ENCODE measurements at regions not wholly inside any gene's neighbourhood (a gene's known extent, or its start where the extent isn't known, plus 50 kb on each side); places are given as distances from the start of the nearest gene placed in this dataset.

DNA sequence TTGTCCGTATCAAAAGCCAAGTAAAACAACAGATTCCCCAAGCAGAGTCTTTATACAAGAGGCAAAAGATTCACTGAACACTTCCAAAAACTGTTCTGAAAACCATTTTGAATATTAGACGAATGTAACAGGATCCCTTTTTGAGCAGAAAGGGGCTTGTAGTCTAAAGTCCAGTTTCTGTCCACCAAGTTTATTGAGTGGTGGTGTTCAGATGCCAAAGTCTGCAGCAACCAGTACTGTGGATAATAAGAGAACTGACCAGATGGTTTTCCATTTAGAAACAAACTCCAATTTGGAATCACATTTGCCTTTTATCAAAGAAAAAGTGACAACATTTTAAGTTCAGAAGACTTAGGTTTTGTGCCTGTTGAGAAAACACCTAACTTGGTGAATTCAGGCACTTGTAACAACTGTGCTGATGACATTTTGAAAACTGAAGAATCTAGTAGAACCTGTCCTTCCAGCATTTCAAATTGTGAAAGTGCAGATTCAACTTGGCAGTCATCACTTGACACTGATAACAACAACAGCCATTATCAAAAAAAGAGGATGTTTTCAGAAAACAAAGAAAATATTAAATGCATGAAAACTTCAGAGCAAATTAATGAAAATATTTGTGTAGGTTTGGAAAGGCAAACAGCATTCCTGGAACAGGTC, 217.1 kb downstream of the CSNK2A3 start:
- H4K20me1 ChIP-seq (ENCODE audit: insufficient read depth, low read length): no peaks in the 10 kb centered on the region
- no peak overlapping the region for H3K4me2 ChIP-seq (ENCODE audit: insufficient read depth, low read length)
- TF ChIP-seq, protein P1, sequence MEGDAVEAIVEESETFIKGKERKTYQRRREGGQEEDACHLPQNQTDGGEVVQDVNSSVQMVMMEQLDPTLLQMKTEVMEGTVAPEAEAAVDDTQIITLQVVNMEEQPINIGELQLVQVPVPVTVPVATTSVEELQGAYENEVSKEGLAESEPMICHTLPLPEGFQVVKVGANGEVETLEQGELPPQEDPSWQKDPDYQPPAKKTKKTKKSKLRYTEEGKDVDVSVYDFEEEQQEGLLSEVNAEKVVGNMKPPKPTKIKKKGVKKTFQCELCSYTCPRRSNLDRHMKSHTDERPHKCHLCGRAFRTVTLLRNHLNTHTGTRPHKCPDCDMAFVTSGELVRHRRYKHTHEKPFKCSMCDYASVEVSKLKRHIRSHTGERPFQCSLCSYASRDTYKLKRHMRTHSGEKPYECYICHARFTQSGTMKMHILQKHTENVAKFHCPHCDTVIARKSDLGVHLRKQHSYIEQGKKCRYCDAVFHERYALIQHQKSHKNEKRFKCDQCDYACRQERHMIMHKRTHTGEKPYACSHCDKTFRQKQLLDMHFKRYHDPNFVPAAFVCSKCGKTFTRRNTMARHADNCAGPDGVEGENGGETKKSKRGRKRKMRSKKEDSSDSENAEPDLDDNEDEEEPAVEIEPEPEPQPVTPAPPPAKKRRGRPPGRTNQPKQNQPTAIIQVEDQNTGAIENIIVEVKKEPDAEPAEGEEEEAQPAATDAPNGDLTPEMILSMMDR (IDR thresholded peaks at IDR 0.05; ENCODE audit: extremely low read depth, low read depth, low read length): no peak
- H3K4me3 ChIP-seq (ENCODE audit: insufficient read depth, low read length): no peak overlapping the region
- H3K4me1 ChIP-seq (ENCODE audit: insufficient read depth, low read length): no peaks in the 10 kb centered on the region
- no peak for DNase-seq (ENCODE audit: insufficient read length, low spot score, missing footprints)
- H3K79me2 ChIP-seq (ENCODE audit: insufficient read depth, low read length): no peaks in the 10 kb centered on the region
- H3K27me3 ChIP-seq (ENCODE audit: insufficient read depth, low read length): peaks cover 10% of the 10 kb centered on the region
- H3K9me3 ChIP-seq (ENCODE audit: low read depth, low read length): no peaks in the 10 kb centered on the region
- H2AFZ ChIP-seq (ENCODE audit: low read length): no peak overlapping the region
- no peak overlapping the region for H3K27ac ChIP-seq (ENCODE audit: low read depth, low read length)
- no peaks in the 10 kb centered on the region for H3K36me3 ChIP-seq (ENCODE audit: insufficient read depth, low read length)

GRCh38 chr11:11129118-11129517, 223.9 kb downstream of the CSNK2A3 start:
- DNase-seq (ENCODE audit: insufficient read length, low spot score, missing footprints): no peak
- H4K20me1 ChIP-seq (ENCODE audit: insufficient read depth, low read length): no peaks in the 10 kb centered on the region
- H3K4me3 ChIP-seq (ENCODE audit: insufficient read depth, low read length): no peak overlapping the region
- H3K4me1 ChIP-seq (ENCODE audit: insufficient read depth, low read length): no peaks in the 10 kb centered on the region
- peaks cover 34% of the 10 kb centered on the region for H3K27me3 ChIP-seq (ENCODE audit: insufficient read depth, low read length)
- H3K4me2 ChIP-seq (ENCODE audit: insufficient read depth, low read length): no peak overlapping the region
- H3K27ac ChIP-seq (ENCODE audit: low read depth, low read length): no peak overlapping the region
- no peaks in the 10 kb centered on the region for H3K79me2 ChIP-seq (ENCODE audit: insufficient read depth, low read length)
- H3K36me3 ChIP-seq (ENCODE audit: insufficient read depth, low read length): no peaks in the 10 kb centered on the region
- TF ChIP-seq, protein P1 (IDR thresholded peaks at IDR 0.05; ENCODE audit: extremely low read depth, low read depth, low read length): no peak
- no peaks in the 10 kb centered on the region for H3K9me3 ChIP-seq (ENCODE audit: low read depth, low read length)
- no peak overlapping the region for H2AFZ ChIP-seq (ENCODE audit: low read length)

DNA sequence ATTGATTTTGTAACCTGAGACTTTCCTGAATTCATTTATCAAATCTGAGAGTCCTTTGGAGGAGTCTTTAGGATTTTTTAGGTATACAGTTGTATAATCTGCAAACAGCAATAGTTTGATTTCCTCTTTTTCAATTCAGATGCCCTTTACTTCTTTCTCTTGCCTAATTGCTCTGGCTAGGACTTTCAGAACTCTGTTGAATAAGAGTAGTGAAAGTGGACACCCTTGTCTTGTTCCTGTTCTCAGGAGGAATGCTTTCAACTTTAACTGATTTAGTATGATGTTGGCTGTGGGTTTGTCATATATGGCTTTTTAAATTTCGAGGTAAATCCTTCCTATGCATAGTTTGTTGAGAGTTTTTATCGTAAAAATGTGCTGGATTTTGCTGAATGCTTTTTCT, 227.4 kb downstream of the CSNK2A3 start:
- H3K4me3 ChIP-seq (ENCODE audit: insufficient read depth, low read length): no peak overlapping the region
- H3K79me2 ChIP-seq (ENCODE audit: insufficient read depth, low read length): no peaks in the 10 kb centered on the region
- H3K36me3 ChIP-seq (ENCODE audit: insufficient read depth, low read length): no peaks in the 10 kb centered on the region
- no peak overlapping the region for H3K27ac ChIP-seq (ENCODE audit: low read depth, low read length)
- no peaks in the 10 kb centered on the region for H3K4me1 ChIP-seq (ENCODE audit: insufficient read depth, low read length)
- DNase-seq (ENCODE audit: insufficient read length, low spot score, missing footprints): no peak
- no peak overlapping the region for H2AFZ ChIP-seq (ENCODE audit: low read length)
- no peak overlapping the region for H3K4me2 ChIP-seq (ENCODE audit: insufficient read depth, low read length)
- H3K9me3 ChIP-seq (ENCODE audit: low read depth, low read length): no peaks in the 10 kb centered on the region
- TF ChIP-seq, protein P1 (IDR thresholded peaks at IDR 0.05; ENCODE audit: extremely low read depth, low read depth, low read length): no peak
- peaks cover 32% of the 10 kb centered on the region for H3K27me3 ChIP-seq (ENCODE audit: insufficient read depth, low read length)
- no peaks in the 10 kb centered on the region for H4K20me1 ChIP-seq (ENCODE audit: insufficient read depth, low read length)

DNA sequence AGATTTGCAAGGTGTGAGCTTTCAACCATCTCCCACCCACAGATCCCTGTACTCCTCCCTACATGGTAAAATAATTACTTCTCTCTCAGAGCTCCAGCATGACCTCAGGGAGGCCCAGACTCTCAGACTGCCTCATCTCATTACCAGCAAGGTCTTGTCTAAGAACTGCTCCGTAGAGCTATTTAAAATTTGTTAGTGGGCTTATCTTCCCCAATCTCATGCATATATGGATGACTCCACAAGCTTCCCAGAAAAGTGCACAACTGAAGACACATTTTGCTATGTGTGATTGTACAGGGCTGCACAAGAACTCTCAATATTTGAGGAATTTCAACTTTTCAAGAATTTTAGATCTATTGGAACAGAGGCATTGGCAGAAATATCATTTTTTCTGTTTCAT, 230.3 kb downstream of the CSNK2A3 start:
- Histone ChIP-seq H2AFZ (ENCODE audit: low read length) (no peak overlapping the region), H3K27me3 (ENCODE audit: insufficient read depth, low read length) (peaks cover 27% of the 10 kb centered on the region), H3K36me3 (ENCODE audit: insufficient read depth, low read length) (no peaks in the 10 kb centered on the region), H3K4me2 (ENCODE audit: insufficient read depth, low read length) (no peak overlapping the region), H4K20me1 (ENCODE audit: insufficient read depth, low read length) (no peaks in the 10 kb centered on the region), H3K27ac (ENCODE audit: low read depth, low read length) (no peak overlapping the region), H3K79me2 (ENCODE audit: insufficient read depth, low read length) (no peaks in the 10 kb centered on the region), H3K4me3 (ENCODE audit: insufficient read depth, low read length) (no peak overlapping the region), H3K9me3 (ENCODE audit: low read depth, low read length) (no peaks in the 10 kb centered on the region), H3K4me1 (ENCODE audit: insufficient read depth, low read length) (no peaks in the 10 kb centered on the region)
- DNase-seq (ENCODE audit: insufficient read length, low spot score, missing footprints): no peak
- TF ChIP-seq, protein P1 (IDR thresholded peaks at IDR 0.05; ENCODE audit: extremely low read depth, low read depth, low read length): no peak
